ENCODE measurements at regions not wholly inside any gene's neighbourhood (a gene's known extent, or its start where the extent isn't known, plus 50 kb on each side); places are given as distances from the start of the nearest gene placed in this dataset.

- TF ChIP-seq CTCF (IDR thresholded peaks at IDR 0.05; ENCODE audit: borderline replicate concordance), result peak; percentile 95
- peaks cover 40% of the 10 kb centered on the region for H3K4me1 ChIP-seq
- H3K27ac ChIP-seq (replicated peaks), result no peak overlapping the region
- peak; percentile 47 for DNase-seq
- no peaks in the 10 kb centered on the region for H3K27me3 ChIP-seq (ENCODE audit: low read depth)
- no peaks in the 10 kb centered on the region for H3K9me3 ChIP-seq (replicated peaks)
- no peaks in the 10 kb centered on the region for H3K36me3 ChIP-seq
- intact Hi-C loops (cut with micrococcal nuclease), result loop anchor here (10.0 kb wide), 1 partner anchor 412 kb away; no protein-coding TSS in a partner anchor
- no peak overlapping the region for H3K4me3 ChIP-seq
These were observed 169.3 kb upstream of the AKR1E2 start for GRCh38 chr10:4656576-4657194.

- H3K27ac ChIP-seq (replicated peaks), result no peak overlapping the region
- no peak for DNase-seq
- no peak overlapping the region for H3K4me3 ChIP-seq
- H3K27me3 ChIP-seq (ENCODE audit: low read depth), result no peaks in the 10 kb centered on the region
- peaks cover 34% of the 10 kb centered on the region for H3K4me1 ChIP-seq
- TF ChIP-seq CTCF (IDR thresholded peaks at IDR 0.05; ENCODE audit: borderline replicate concordance), result no peak
- H3K9me3 ChIP-seq (replicated peaks), result no peaks in the 10 kb centered on the region
- H3K36me3 ChIP-seq, result no peaks in the 10 kb centered on the region
- intact Hi-C loops (cut with micrococcal nuclease), result loop anchor here (10.0 kb wide), 1 partner anchor 411 kb away; no protein-coding TSS in a partner anchor
These were observed 170.1 kb upstream of the AKR1E2 start for GRCh38 chr10:4655879-4656278.

GRCh38 chr10:4655406-4655805, 170.6 kb upstream of the AKR1E2 start:
- peaks cover 34% of the 10 kb centered on the region for H3K4me1 ChIP-seq
- no peak overlapping the region for H3K4me3 ChIP-seq
- intact Hi-C loops (cut with micrococcal nuclease), result loop anchor here (10.0 kb wide), 1 partner anchor 411 kb away; no protein-coding TSS in a partner anchor
- peak overlapping the region; percentile 6 for H3K27ac ChIP-seq (replicated peaks)
- no peaks in the 10 kb centered on the region for H3K36me3 ChIP-seq
- no peaks in the 10 kb centered on the region for H3K9me3 ChIP-seq (replicated peaks)
- DNase-seq, result no peak
- H3K27me3 ChIP-seq (ENCODE audit: low read depth), result no peaks in the 10 kb centered on the region
- TF ChIP-seq CTCF (IDR thresholded peaks at IDR 0.05; ENCODE audit: borderline replicate concordance), result no peak

- H3K36me3 ChIP-seq, result no peaks in the 10 kb centered on the region
- no peak overlapping the region for H3K4me3 ChIP-seq
- intact Hi-C loops (cut with micrococcal nuclease), result loop anchor here (5.0 to 10.0 kb wide), 2 partner anchors 142 to 410 kb away; no protein-coding TSS in a partner anchor
- peaks cover 42% of the 10 kb centered on the region for H3K4me1 ChIP-seq
- no peaks in the 10 kb centered on the region for H3K27me3 ChIP-seq (ENCODE audit: low read depth)
- no peaks in the 10 kb centered on the region for H3K9me3 ChIP-seq (replicated peaks)
- no peak for DNase-seq
- H3K27ac ChIP-seq (replicated peaks), result no peak overlapping the region
- TF ChIP-seq CTCF (IDR thresholded peaks at IDR 0.05; ENCODE audit: borderline replicate concordance), result no peak
These were observed 171.5 kb upstream of the AKR1E2 start for GRCh38 chr10:4654496-4654895.

GRCh38 chr10:4653160-4653559, 172.8 kb upstream of the AKR1E2 start:
- no peaks in the 10 kb centered on the region for H3K9me3 ChIP-seq (replicated peaks)
- intact Hi-C loops (cut with micrococcal nuclease), result loop anchor here (5.0 to 10.0 kb wide), 2 partner anchors 141 to 408 kb away; no protein-coding TSS in a partner anchor
- no peak overlapping the region for H3K27ac ChIP-seq (replicated peaks)
- no peaks in the 10 kb centered on the region for H3K27me3 ChIP-seq (ENCODE audit: low read depth)
- H3K4me3 ChIP-seq, result no peak overlapping the region
- H3K36me3 ChIP-seq, result no peaks in the 10 kb centered on the region
- peaks cover 48% of the 10 kb centered on the region for H3K4me1 ChIP-seq
- no peak for DNase-seq
- TF ChIP-seq CTCF (IDR thresholded peaks at IDR 0.05; ENCODE audit: borderline replicate concordance), result no peak

All from left ventricle myocardium inferior (tissue), 1 donor.